ENCODE measurements at regions not wholly inside any gene's neighbourhood (a gene's known extent, or its start where the extent isn't known, plus 50 kb on each side); places are given as distances from the start of the nearest gene placed in this dataset.

DNA sequence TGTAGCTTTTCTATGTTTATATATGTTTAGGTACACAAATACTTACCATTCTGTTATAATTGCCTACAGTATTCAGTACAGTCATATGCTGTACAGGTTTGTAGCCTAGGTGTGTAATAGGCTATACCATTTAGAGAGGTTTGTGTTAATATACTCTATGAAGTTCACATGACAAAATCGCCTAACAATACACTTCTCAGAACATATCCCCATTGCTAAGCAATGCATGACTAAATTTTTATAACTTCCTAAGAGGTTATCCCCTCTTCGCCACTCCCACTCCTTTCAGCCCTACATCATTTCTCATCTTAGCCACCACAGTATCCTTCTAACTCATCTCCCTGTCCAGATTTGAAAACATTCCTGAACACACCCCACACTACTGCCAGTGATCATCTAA is 83.7 kb upstream of the ZCCHC13 start:
- TF ChIP-seq, protein P1, sequence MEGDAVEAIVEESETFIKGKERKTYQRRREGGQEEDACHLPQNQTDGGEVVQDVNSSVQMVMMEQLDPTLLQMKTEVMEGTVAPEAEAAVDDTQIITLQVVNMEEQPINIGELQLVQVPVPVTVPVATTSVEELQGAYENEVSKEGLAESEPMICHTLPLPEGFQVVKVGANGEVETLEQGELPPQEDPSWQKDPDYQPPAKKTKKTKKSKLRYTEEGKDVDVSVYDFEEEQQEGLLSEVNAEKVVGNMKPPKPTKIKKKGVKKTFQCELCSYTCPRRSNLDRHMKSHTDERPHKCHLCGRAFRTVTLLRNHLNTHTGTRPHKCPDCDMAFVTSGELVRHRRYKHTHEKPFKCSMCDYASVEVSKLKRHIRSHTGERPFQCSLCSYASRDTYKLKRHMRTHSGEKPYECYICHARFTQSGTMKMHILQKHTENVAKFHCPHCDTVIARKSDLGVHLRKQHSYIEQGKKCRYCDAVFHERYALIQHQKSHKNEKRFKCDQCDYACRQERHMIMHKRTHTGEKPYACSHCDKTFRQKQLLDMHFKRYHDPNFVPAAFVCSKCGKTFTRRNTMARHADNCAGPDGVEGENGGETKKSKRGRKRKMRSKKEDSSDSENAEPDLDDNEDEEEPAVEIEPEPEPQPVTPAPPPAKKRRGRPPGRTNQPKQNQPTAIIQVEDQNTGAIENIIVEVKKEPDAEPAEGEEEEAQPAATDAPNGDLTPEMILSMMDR (IDR thresholded peaks at IDR 0.05; ENCODE audit: insufficient read depth, low read length) = no peak
- no peak for TF ChIP-seq SPI1 (IDR thresholded peaks at IDR 0.05; ENCODE audit: borderline replicate concordance, low read depth)
- TF ChIP-seq POLR2AphosphoS5 (IDR thresholded peaks at IDR 0.05; ENCODE audit: low read depth) = no peak
- TF ChIP-seq, protein P2, sequence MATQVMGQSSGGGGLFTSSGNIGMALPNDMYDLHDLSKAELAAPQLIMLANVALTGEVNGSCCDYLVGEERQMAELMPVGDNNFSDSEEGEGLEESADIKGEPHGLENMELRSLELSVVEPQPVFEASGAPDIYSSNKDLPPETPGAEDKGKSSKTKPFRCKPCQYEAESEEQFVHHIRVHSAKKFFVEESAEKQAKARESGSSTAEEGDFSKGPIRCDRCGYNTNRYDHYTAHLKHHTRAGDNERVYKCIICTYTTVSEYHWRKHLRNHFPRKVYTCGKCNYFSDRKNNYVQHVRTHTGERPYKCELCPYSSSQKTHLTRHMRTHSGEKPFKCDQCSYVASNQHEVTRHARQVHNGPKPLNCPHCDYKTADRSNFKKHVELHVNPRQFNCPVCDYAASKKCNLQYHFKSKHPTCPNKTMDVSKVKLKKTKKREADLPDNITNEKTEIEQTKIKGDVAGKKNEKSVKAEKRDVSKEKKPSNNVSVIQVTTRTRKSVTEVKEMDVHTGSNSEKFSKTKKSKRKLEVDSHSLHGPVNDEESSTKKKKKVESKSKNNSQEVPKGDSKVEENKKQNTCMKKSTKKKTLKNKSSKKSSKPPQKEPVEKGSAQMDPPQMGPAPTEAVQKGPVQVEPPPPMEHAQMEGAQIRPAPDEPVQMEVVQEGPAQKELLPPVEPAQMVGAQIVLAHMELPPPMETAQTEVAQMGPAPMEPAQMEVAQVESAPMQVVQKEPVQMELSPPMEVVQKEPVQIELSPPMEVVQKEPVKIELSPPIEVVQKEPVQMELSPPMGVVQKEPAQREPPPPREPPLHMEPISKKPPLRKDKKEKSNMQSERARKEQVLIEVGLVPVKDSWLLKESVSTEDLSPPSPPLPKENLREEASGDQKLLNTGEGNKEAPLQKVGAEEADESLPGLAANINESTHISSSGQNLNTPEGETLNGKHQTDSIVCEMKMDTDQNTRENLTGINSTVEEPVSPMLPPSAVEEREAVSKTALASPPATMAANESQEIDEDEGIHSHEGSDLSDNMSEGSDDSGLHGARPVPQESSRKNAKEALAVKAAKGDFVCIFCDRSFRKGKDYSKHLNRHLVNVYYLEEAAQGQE (IDR thresholded peaks at IDR 0.05; ENCODE audit: insufficient replicate concordance, low read depth) = no peak
- no peak for TF ChIP-seq GABPA (IDR thresholded peaks at IDR 0.05; ENCODE audit: low read depth)
